ENCODE measurements at regions not wholly inside any gene's neighbourhood (a gene's known extent, or its start where the extent isn't known, plus 50 kb on each side); places are given as distances from the start of the nearest gene placed in this dataset.

GRCh38 chr13:50170447-50171037 lies 155.3 kb downstream of the KCNRG start:
- TF ChIP-seq POLR2AphosphoS5 (IDR thresholded peaks at IDR 0.05; ENCODE audit: low read depth, low read length) = no peak
- no peak for TF ChIP-seq POLR2A (IDR thresholded peaks at IDR 0.05; ENCODE audit: low read depth, low read length)

Data from GM12891 (cell line).